ENCODE measurements at regions not wholly inside any gene's neighbourhood (a gene's known extent, or its start where the extent isn't known, plus 50 kb on each side); places are given as distances from the start of the nearest gene placed in this dataset.

DNA sequence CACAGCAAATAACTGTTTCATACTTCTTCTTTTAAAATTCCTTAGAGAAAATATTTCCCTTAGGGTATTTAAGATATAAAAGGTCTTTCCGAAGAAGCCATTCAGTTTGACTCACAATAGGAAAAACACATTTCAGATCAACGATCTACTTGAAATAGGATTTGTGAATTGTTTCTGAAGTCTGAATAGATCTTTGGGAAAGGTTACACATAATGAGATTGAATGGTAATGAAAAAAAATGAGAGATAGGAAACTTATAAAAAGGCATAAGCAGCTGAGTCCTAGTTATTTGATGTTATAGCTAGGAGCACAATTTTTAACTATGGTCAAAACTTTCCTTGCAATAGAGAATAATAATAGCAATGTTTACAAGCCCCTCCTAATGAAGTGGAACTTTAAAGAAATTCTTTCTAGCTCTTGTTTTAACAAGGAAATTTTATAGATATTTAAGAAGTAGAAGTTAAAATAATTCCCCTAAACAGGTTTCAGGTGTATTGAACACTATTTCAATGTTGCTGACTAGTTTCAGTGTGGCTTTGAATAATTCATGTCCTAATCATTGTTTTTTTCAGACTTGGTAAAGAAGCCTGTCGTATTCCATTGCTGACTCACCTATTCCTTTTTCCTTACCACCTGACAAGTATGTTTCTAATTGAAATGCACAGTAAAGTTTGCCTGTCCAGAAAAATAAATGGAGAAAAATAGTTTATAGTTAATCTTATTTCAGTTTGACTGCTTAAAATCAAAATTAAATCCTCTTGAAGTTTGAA is 89.1 kb downstream of the PCDH18 start:
- no peak for FAIRE-seq
- no peak for TF ChIP-seq SIX5 (IDR thresholded peaks at IDR 0.05; ENCODE audit: low read depth, low read length, severe bottlenecking)
- RAD21 ChIA-PET (ENCODE audit: unreplicated experiment) = no interaction called here

DNA sequence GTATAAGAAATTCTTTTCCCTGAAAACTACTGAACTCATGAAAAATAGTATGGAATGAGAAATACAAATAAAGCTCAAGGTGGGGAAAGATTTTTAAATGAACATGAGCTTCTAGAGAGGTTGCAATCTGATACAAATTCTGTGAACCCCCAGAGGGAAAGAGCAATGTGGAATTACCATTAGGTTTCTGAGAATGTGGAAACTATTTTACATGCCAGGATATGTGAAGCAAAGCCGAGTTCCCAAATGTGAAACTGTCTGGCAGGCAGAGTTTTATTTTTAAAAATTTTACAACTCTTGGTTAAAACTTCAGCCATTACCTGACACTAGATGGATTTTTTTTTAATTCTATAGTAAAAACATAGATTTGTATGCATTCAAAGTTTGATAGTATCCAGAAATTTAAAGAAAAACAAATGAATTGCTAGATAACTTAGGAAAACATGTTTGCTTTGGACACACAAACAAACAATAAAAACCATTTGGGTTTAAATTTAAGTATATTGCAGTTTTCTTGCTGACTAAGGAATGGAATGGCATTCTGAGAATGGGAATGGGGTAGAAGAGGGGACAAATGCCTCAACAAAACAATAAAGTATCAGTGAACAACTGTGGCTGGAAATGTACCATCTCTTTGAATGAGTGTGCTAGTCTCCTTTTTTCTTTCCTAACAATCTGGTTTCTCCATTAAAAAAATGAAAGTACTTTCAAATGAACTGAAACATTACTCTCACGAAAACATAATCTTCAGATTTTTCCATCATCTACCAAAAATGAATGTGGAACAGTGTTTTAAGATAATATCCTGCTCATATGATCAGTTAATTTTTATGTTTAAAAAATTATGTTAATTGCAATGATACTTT is 99.6 kb downstream of the PCDH18 start:
- ChIA-PET CTCF (no interaction called here), POLR2A (no interaction called here), SMC1A (ENCODE audit: uncharacterized antibody, unreplicated experiment) (no interaction called here), RAD21 (ENCODE audit: unreplicated experiment) (no interaction called here)
- ATAC-seq (no peak), FAIRE-seq (no peak), DNase-seq (ENCODE audit: low read depth, low spot score) (no peak)
- Histone ChIP-seq H3K4me3 (no peak overlapping the region), H3K79me2 (ENCODE audit: control insufficient read depth, insufficient read depth, low read length) (no peaks in the 10 kb centered on the region), H3K27ac (ENCODE audit: control insufficient read depth, insufficient read depth) (no peak overlapping the region), H3K9ac (ENCODE audit: control insufficient read depth, insufficient read depth, low read length) (no peak overlapping the region), H3K9me3 (replicated peaks; ENCODE audit: control insufficient read depth, insufficient read depth, low read length) (no peaks in the 10 kb centered on the region), H4K20me1 (ENCODE audit: control insufficient read depth, insufficient read depth) (no peaks in the 10 kb centered on the region), H3K4me1 (ENCODE audit: control insufficient read depth, insufficient read depth, low read length) (no peaks in the 10 kb centered on the region), H3K4me2 (ENCODE audit: control insufficient read depth, insufficient read depth) (no peak overlapping the region), H2AFZ (ENCODE audit: control insufficient read depth, low read depth, low read length) (no peak overlapping the region), H3K27me3 (replicated peaks in 1 of 2; ENCODE audit: control insufficient read depth in 2 of 2, insufficient read depth in 2 of 2, low read length in 1 of 2) (no peaks in the 10 kb centered on the region), H3K36me3 (ENCODE audit: control insufficient read depth in 2 of 2, insufficient read depth in 2 of 2, low read length in 1 of 2) (no peaks in the 10 kb centered on the region)
- TF ChIP-seq YY1 (IDR thresholded peaks at IDR 0.05; ENCODE audit: low read depth, low read length) (no peak), RFX5 (IDR thresholded peaks at IDR 0.05; ENCODE audit: low read depth, low read length) (no peak), WRNIP1 (IDR thresholded peaks at IDR 0.05; ENCODE audit: borderline replicate concordance, low read depth, low read length) (no peak), CBFB (IDR thresholded peaks at IDR 0.05; ENCODE audit: low read depth) (no peak), SUZ12 (IDR thresholded peaks at IDR 0.05; ENCODE audit: unreplicated experiment) (no peak), ZSCAN29 (IDR thresholded peaks at IDR 0.05) (no peak), POLR2A (IDR thresholded peaks at IDR 0.05; ENCODE audit: low read depth, low read length) (no peak), NFYA (IDR thresholded peaks at IDR 0.05; ENCODE audit: borderline replicate concordance, low read depth, low read length) (no peak), ZNF207 (IDR thresholded peaks at IDR 0.05; ENCODE audit: borderline replicate concordance) (no peak), SRF (IDR thresholded peaks at IDR 0.05; ENCODE audit: low read depth in 2 of 2, low read length in 2 of 2) (no peak), CHD4 (IDR thresholded peaks at IDR 0.05) (no peak)
- TF ChIP-seq, protein P1, sequence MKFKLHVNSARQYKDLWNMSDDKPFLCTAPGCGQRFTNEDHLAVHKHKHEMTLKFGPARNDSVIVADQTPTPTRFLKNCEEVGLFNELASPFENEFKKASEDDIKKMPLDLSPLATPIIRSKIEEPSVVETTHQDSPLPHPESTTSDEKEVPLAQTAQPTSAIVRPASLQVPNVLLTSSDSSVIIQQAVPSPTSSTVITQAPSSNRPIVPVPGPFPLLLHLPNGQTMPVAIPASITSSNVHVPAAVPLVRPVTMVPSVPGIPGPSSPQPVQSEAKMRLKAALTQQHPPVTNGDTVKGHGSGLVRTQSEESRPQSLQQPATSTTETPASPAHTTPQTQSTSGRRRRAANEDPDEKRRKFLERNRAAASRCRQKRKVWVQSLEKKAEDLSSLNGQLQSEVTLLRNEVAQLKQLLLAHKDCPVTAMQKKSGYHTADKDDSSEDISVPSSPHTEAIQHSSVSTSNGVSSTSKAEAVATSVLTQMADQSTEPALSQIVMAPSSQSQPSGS (IDR thresholded peaks at IDR 0.05; ENCODE audit: low read length) = no peak
- TF ChIP-seq, protein P2, sequence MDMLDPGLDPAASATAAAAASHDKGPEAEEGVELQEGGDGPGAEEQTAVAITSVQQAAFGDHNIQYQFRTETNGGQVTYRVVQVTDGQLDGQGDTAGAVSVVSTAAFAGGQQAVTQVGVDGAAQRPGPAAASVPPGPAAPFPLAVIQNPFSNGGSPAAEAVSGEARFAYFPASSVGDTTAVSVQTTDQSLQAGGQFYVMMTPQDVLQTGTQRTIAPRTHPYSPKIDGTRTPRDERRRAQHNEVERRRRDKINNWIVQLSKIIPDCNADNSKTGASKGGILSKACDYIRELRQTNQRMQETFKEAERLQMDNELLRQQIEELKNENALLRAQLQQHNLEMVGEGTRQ (IDR thresholded peaks at IDR 0.05; ENCODE audit: borderline replicate concordance, low read depth, low read length) = no peak
- no TSS peak for BruUV-seq (replicated peaks)
- WGBS (ENCODE audit: insufficient coverage, insufficient replicate concordance, low lambda C conversion rate, missing lambda C conversion rate) = 2% methylated on average over 2 of the region's 2 CpGs
- intact Hi-C loops (cut with micrococcal nuclease; ENCODE audit: unreplicated experiment) = no loop called here
- in situ Hi-C loops (cut with MboI) = no loop called here

More for the DNA sequence above, 89.1 kb downstream of the PCDH18 start:
- no peak for ATAC-seq
- H3K79me2 ChIP-seq (ENCODE audit: control insufficient read depth, insufficient read depth, low read length) = no peaks in the 10 kb centered on the region
- POLR2A ChIA-PET = no interaction called here
- H4K20me1 ChIP-seq (ENCODE audit: control insufficient read depth, insufficient read depth) = no peaks in the 10 kb centered on the region
- SMC1A ChIA-PET (ENCODE audit: uncharacterized antibody, unreplicated experiment) = no interaction called here
- in situ Hi-C loops (cut with MboI) = no loop called here
- no TSS peak for BruUV-seq (replicated peaks)
- no peaks in the 10 kb centered on the region for H3K4me1 ChIP-seq (ENCODE audit: control insufficient read depth, insufficient read depth, low read length)
- H3K27me3 ChIP-seq (replicated peaks in 1 of 2; ENCODE audit: control insufficient read depth in 2 of 2, insufficient read depth in 2 of 2, low read length in 1 of 2) = no peaks in the 10 kb centered on the region
- intact Hi-C loops (cut with micrococcal nuclease; ENCODE audit: unreplicated experiment) = no loop called here
- H2AFZ ChIP-seq (ENCODE audit: control insufficient read depth, low read depth, low read length) = no peak overlapping the region
- WGBS (ENCODE audit: insufficient coverage, insufficient replicate concordance, low lambda C conversion rate, missing lambda C conversion rate) = 33% methylated on average over 3 of the region's 3 CpGs
- no peak overlapping the region for H3K4me3 ChIP-seq
- H3K9ac ChIP-seq (ENCODE audit: control insufficient read depth, insufficient read depth, low read length) = no peak overlapping the region
- no peaks in the 10 kb centered on the region for H3K9me3 ChIP-seq (replicated peaks; ENCODE audit: control insufficient read depth, insufficient read depth, low read length)
- H3K4me2 ChIP-seq (ENCODE audit: control insufficient read depth, insufficient read depth) = no peak overlapping the region
- DNase-seq (ENCODE audit: low read depth, low spot score) = no peak
- no peaks in the 10 kb centered on the region for H3K36me3 ChIP-seq (ENCODE audit: control insufficient read depth in 2 of 2, insufficient read depth in 2 of 2, low read length in 1 of 2)
- H3K27ac ChIP-seq (ENCODE audit: control insufficient read depth, insufficient read depth) = no peak overlapping the region
- CTCF ChIA-PET = no interaction called here
